CD8-positive, alpha-beta memory T cell (primary cell): ENCODE measurements at regions not wholly inside any gene's neighbourhood (a gene's known extent, or its start where the extent isn't known, plus 50 kb on each side); places are given as distances from the start of the nearest gene placed in this dataset.

ENCODE experiments used
- CTCF ChIA-PET: fragments of 350-600 bp; sonication (Branson Sonifier 250); formaldehyde crosslinking; loops from one replicate; lab custom pipeline; 2021; ENCODE audit warnings: antibody characterized with exemption; lab: Charles Lee
- POLR2A ChIA-PET: fragments of 350-600 bp; sonication (Branson Sonifier 250); formaldehyde crosslinking; loops from one replicate; lab custom pipeline; 2021; ENCODE audit warnings: antibody characterized with exemption; lab: Charles Lee
- DNase-seq, 5 donors: peaks; one replicate each; pipeline versions ENCODE4 v3.0.0 to v3.0.0-alpha.2; 2020 to 2022; ENCODE audit warnings: mixed read lengths in 1 of 5
- H3K27ac ChIP-seq: one replicate; pipeline ENCODE4 v1.7.0; 2013; ENCODE audit warnings: low read depth, mild to moderate bottlenecking, low read length, moderate library complexity
- H3K27me3 ChIP-seq: 2 replicates; pipeline ENCODE4 v1.7.0; 2013; ENCODE audit warnings: low read length, mild to moderate bottlenecking; ENCODE audit not compliant: insufficient read depth, poor library complexity, severe bottlenecking
- H3K36me3 ChIP-seq: 2 replicates; pipeline ENCODE4 v1.7.0; 2013; ENCODE audit warnings: mild to moderate bottlenecking, low read length, moderate library complexity; ENCODE audit not compliant: insufficient read depth
- H3K4me1 ChIP-seq: 2 replicates; pipeline ENCODE4 v1.7.0; 2013; ENCODE audit warnings: mild to moderate bottlenecking, low read length, moderate library complexity; ENCODE audit not compliant: insufficient read depth
- H3K4me3 ChIP-seq: 2 replicates; pipeline ENCODE4 v1.7.0; 2013; ENCODE audit warnings: mild to moderate bottlenecking, low read length
- H3K9me3 ChIP-seq: 2 replicates; pipeline ENCODE4 v1.7.0; 2013; ENCODE audit warnings: mild to moderate bottlenecking, low read length
- H3K27ac Mint-ChIP-seq, 8 donors: one replicate each; pipeline ENCODE4 v1.8.0; 2020 to 2021; ENCODE audit warnings: mixed read lengths in 8 of 8, mild to moderate bottlenecking in 6 of 8, inconsistent platforms in 3 of 8, moderate library complexity in 3 of 8
- H3K27me3 Mint-ChIP-seq, 2 donors: one replicate each; pipeline ENCODE4 v1.8.0; 2020 to 2021; ENCODE audit warnings: mixed read lengths in 2 of 2, mild to moderate bottlenecking in 1 of 2, moderate library complexity in 1 of 2
- H3K36me3 Mint-ChIP-seq, 3 donors: one replicate each; pipeline ENCODE4 v1.8.0; 2020 to 2021; ENCODE audit warnings: mixed read lengths in 3 of 3, inconsistent platforms in 1 of 3, mild to moderate bottlenecking in 1 of 3
- H3K4me1 Mint-ChIP-seq, 3 donors: one replicate each; pipeline ENCODE4 v1.8.0; 2020 to 2021; ENCODE audit warnings: mixed read lengths in 3 of 3, inconsistent platforms in 1 of 3, mild to moderate bottlenecking in 1 of 3
- H3K4me3 Mint-ChIP-seq, 7 donors: one replicate each; pipeline ENCODE4 v1.8.0; 2020 to 2021; ENCODE audit warnings: mixed read lengths in 7 of 7, mild to moderate bottlenecking in 6 of 7, moderate library complexity in 4 of 7, inconsistent platforms in 2 of 7
- H3K9me3 Mint-ChIP-seq, 5 donors: one replicate each; pipeline ENCODE4 v1.8.0; 2020 to 2022; ENCODE audit warnings: mixed read lengths in 5 of 5, mild to moderate bottlenecking in 3 of 5, moderate library complexity in 2 of 5, inconsistent platforms in 1 of 5

DNA sequence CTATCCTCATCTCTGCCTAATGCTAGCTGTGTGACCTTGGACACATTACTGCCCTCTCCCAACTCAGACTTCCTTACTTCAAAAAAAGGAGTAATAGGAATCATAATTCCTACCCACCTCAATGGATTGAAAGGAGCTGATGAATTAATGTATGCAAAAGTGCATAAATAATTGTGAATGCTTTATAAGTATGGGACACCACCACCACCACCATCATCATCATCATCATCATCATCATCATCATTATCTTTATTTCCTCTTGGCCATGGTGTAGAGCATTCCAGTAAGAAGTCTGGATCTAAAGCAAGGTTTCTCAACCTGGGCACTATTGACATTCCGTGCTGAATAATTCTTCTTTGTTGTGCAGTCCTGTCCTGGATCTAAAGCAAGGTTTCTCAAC is 282.5 kb downstream of the MEX3B start:
- H3K27ac Mint-ChIP-seq = no peak overlapping the region
- Histone ChIP-seq H3K27me3 (no peaks in the 10 kb centered on the region), H3K4me3 (no peak overlapping the region), H3K4me1 (no peaks in the 10 kb centered on the region), H3K36me3 (no peaks in the 10 kb centered on the region), H3K9me3 (no peaks in the 10 kb centered on the region), H3K27ac (no peak overlapping the region)
- no peaks in the 10 kb centered on the region for H3K36me3 Mint-ChIP-seq
- no peaks in the 10 kb centered on the region for H3K9me3 Mint-ChIP-seq
- CTCF ChIA-PET = no interaction called here
- H3K27me3 Mint-ChIP-seq = no peaks in the 10 kb centered on the region
- POLR2A ChIA-PET = no interaction called here
- DNase-seq = no peak
- H3K4me1 Mint-ChIP-seq = no peaks in the 10 kb centered on the region
- H3K4me3 Mint-ChIP-seq = no peak overlapping the region

DNA sequence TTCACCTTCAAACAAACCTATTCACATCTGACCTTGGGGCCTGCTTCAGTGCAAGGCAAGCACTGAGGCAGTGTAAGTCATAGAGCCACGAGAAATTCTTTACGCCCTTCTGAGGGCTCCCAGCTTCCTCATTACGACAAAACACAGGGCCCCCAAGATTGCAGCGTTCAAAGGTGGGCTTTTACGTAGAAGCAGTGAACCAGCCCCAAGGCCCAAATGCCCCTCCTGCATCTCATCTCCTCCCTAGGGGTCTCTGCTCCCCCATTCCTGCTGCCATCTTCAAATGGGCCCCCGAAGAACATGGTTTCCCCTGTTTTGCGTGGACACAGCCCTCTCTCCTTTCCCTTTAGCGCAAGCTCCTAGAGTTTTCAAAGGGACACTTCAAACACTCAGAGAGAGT is 285.1 kb downstream of the MEX3B start:
- Histone ChIP-seq H3K27ac (no peak overlapping the region), H3K4me1 (no peaks in the 10 kb centered on the region), H3K4me3 (no peak overlapping the region), H3K9me3 (no peaks in the 10 kb centered on the region), H3K27me3 (no peaks in the 10 kb centered on the region), H3K36me3 (no peaks in the 10 kb centered on the region)
- no peaks in the 10 kb centered on the region for H3K36me3 Mint-ChIP-seq
- no peaks in the 10 kb centered on the region for H3K4me1 Mint-ChIP-seq
- H3K4me3 Mint-ChIP-seq = no peak overlapping the region
- no peak overlapping the region for H3K27ac Mint-ChIP-seq
- ChIA-PET CTCF (no interaction called here), POLR2A (no interaction called here)
- peaks cover 0 to 2% (median 0%) of the 10 kb centered on the region in 5 donors for H3K9me3 Mint-ChIP-seq
- no peak for DNase-seq
- no peaks in the 10 kb centered on the region for H3K27me3 Mint-ChIP-seq

- no peak overlapping the region for H3K4me3 Mint-ChIP-seq
- CTCF ChIA-PET = no interaction called here
Measured at GRCh38 chr15:81758818-81759284, 287.0 kb downstream of the MEX3B start.

GRCh38 chr15:81755626-81756025 is 290.2 kb downstream of the MEX3B start:
- Mint-ChIP-seq H3K36me3 (no peaks in the 10 kb centered on the region), H3K4me1 (no peaks in the 10 kb centered on the region), H3K4me3 (no peak overlapping the region), H3K27me3 (peaks cover 6 to 11% of the 10 kb centered on the region in 2 donors), H3K27ac (no peak overlapping the region), H3K9me3 (peaks cover 0 to 2% (median 0%) of the 10 kb centered on the region in 5 donors)
- CTCF ChIA-PET = no interaction called here
- POLR2A ChIA-PET = no interaction called here
- H3K36me3 ChIP-seq = no peaks in the 10 kb centered on the region
- H3K4me3 ChIP-seq = no peak overlapping the region
- DNase-seq = no peak
- H3K27me3 ChIP-seq = no peaks in the 10 kb centered on the region
- no peaks in the 10 kb centered on the region for H3K4me1 ChIP-seq
- H3K9me3 ChIP-seq = no peaks in the 10 kb centered on the region
- no peak overlapping the region for H3K27ac ChIP-seq

More at GRCh38 chr15:81758818-81759284, 287.0 kb downstream of the MEX3B start:
- no peak overlapping the region for H3K4me3 ChIP-seq
- H3K27me3 ChIP-seq = no peaks in the 10 kb centered on the region
- no peak overlapping the region for H3K27ac ChIP-seq
- DNase-seq = no peak
- Mint-ChIP-seq H3K9me3 (peaks cover 0 to 2% (median 0%) of the 10 kb centered on the region in 5 donors), H3K27ac (no peak overlapping the region), H3K4me1 (no peaks in the 10 kb centered on the region), H3K36me3 (no peaks in the 10 kb centered on the region), H3K27me3 (peaks cover 0 to 4% of the 10 kb centered on the region in 2 donors)
- POLR2A ChIA-PET = no interaction called here
- H3K36me3 ChIP-seq = no peaks in the 10 kb centered on the region
- no peaks in the 10 kb centered on the region for H3K9me3 ChIP-seq
- no peaks in the 10 kb centered on the region for H3K4me1 ChIP-seq

- Mint-ChIP-seq H3K4me3 (no peak overlapping the region), H3K4me1 (no peaks in the 10 kb centered on the region), H3K27me3 (peaks cover 10 to 11% of the 10 kb centered on the region in 2 donors), H3K9me3 (peaks cover 0 to 2% (median 0%) of the 10 kb centered on the region in 5 donors), H3K27ac (no peak overlapping the region), H3K36me3 (no peaks in the 10 kb centered on the region)
- ChIA-PET POLR2A (no interaction called here), CTCF (no interaction called here)
- Histone ChIP-seq H3K36me3 (no peaks in the 10 kb centered on the region), H3K4me1 (no peaks in the 10 kb centered on the region), H3K27ac (no peak overlapping the region), H3K4me3 (no peak overlapping the region), H3K27me3 (no peaks in the 10 kb centered on the region), H3K9me3 (no peaks in the 10 kb centered on the region)
- no peak for DNase-seq
Measured at GRCh38 chr15:81754078-81754477, 291.7 kb downstream of the MEX3B start.

DNA sequence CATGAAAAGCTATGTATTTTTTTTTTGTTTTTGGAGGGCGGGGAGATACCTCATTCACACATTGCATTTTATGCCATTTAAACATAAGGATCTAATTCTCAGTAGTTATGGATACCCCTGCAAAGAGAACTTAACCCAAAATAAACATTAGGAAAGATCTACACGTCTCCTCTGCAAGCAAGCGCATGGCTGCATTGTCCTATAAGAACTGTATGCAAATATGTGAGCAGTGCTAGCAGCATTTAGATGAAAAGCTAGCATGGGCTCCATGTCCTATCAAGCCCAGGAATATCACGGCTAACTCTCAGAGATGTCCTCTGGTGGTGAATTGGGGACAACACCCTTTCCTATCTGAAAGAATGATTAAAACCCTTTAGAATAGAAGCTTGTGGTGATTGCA is 292.8 kb downstream of the MEX3B start:
- CTCF ChIA-PET = no interaction called here

GRCh38 chr15:81752546-81752942 is 293.3 kb downstream of the MEX3B start:
- Histone ChIP-seq H3K4me1 (no peaks in the 10 kb centered on the region), H3K27ac (no peak overlapping the region), H3K9me3 (no peaks in the 10 kb centered on the region), H3K36me3 (no peaks in the 10 kb centered on the region), H3K4me3 (no peak overlapping the region), H3K27me3 (no peaks in the 10 kb centered on the region)
- Mint-ChIP-seq H3K9me3 (no peaks in the 10 kb centered on the region), H3K36me3 (no peaks in the 10 kb centered on the region), H3K27me3 (peaks cover 10 to 12% of the 10 kb centered on the region in 2 donors), H3K4me1 (no peaks in the 10 kb centered on the region), H3K27ac (no peak overlapping the region), H3K4me3 (no peak overlapping the region)
- CTCF ChIA-PET = no interaction called here
- POLR2A ChIA-PET = no interaction called here
- no peak for DNase-seq

More for the DNA sequence above, 292.8 kb downstream of the MEX3B start:
- H3K4me1 ChIP-seq = no peaks in the 10 kb centered on the region
- Mint-ChIP-seq H3K4me3 (no peak overlapping the region), H3K27me3 (peaks cover 10 to 11% of the 10 kb centered on the region in 2 donors), H3K9me3 (peaks cover 0 to under 1% (median 0%) of the 10 kb centered on the region in 5 donors), H3K36me3 (no peaks in the 10 kb centered on the region), H3K4me1 (no peaks in the 10 kb centered on the region), H3K27ac (no peak overlapping the region)
- H3K27ac ChIP-seq = no peak overlapping the region
- H3K9me3 ChIP-seq = no peaks in the 10 kb centered on the region
- no peak for DNase-seq
- H3K36me3 ChIP-seq = no peaks in the 10 kb centered on the region
- POLR2A ChIA-PET = no interaction called here
- H3K27me3 ChIP-seq = no peaks in the 10 kb centered on the region
- H3K4me3 ChIP-seq = no peak overlapping the region

DNA sequence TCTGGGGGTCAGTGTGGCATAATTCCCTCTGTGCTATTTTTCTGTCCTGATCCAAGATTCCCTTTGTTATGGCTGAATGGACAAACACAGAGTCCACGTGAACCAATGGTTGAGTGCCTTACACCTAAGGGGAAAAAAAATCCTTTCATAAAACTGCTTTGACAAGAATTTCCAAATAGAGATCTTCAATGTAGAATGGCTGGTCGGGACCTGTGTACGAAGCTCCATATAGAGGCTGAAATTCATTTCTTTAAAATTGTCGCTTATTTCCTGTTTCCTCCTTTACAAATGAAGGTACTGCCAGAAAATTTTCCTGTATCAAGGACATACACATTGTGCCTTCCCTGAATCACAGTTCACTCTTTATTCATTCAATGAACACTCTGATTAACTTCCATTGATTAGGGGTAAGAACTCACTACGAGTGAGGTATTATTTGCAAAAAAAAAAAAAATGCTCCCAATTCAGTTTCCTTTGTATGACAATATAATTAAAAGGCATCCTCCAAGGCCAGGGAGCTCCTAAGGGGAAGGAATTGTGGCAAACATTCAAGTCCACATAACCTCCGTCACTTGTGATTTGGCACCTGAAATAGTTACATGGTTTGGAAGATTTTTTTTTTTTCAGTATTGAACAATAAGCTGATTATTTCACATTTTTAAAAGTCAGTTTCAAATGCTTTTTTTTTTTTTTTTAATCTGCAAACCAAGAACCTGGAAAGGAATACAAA is 293.8 kb downstream of the MEX3B start:
- POLR2A ChIA-PET = no interaction called here
- Histone ChIP-seq H3K9me3 (no peaks in the 10 kb centered on the region), H3K27me3 (no peaks in the 10 kb centered on the region), H3K36me3 (no peaks in the 10 kb centered on the region), H3K4me1 (no peaks in the 10 kb centered on the region), H3K4me3 (no peak overlapping the region), H3K27ac (no peak overlapping the region)
- no peak for DNase-seq
- no peaks in the 10 kb centered on the region for H3K4me1 Mint-ChIP-seq
- H3K27me3 Mint-ChIP-seq = peaks cover 10 to 16% of the 10 kb centered on the region in 2 donors
- CTCF ChIA-PET = no interaction called here
- no peak overlapping the region for H3K4me3 Mint-ChIP-seq
- H3K36me3 Mint-ChIP-seq = no peaks in the 10 kb centered on the region
- H3K9me3 Mint-ChIP-seq = no peaks in the 10 kb centered on the region
- H3K27ac Mint-ChIP-seq = no peak overlapping the region
